Liver (tissue), 3 donors: ENCODE measurements at regions not wholly inside any gene's neighbourhood (a gene's known extent, or its start where the extent isn't known, plus 50 kb on each side); places are given as distances from the start of the nearest gene placed in this dataset.

Experiments
- CTCF ChIP-seq: fragments of 150-350 bp; IDR thresholded peaks from 2 replicates; pipeline ENCODE4 v1.5.1; 2017; ENCODE audit warnings: improper control_type of control experiment, low read depth, low read length; ENCODE audit not compliant: missing input control
- GABPA ChIP-seq, 2 donors: IDR thresholded peaks in 1 of 2; conservative IDR thresholded peaks in 1 of 2; 2 replicates each; pipeline ENCODE4 v1.6.1; 2016; ENCODE audit warnings: antibody characterized with exemption in 2 of 2, mild to moderate bottlenecking in 1 of 2, moderate library complexity in 1 of 2
- donor health status: healthy.
- donor health status: healthy.

DNA sequence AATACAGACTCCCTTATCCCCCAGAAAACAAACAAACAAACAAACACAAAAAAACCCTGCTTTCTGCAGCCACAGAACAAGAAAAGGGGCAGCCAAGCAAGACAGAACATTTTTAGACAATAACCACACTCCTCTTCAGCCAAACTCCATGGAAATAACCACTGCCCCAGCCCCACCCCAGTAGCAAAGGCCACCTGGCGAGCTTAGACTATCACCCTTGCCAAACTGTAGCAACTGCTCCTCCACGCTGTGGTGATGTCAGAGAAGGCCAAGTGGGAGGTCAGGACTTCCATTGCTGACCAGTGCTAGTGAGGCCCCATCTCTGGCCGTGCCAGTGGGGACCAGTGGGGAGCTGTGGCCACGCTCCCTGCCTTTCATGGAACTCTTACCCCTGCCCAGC, 60.3 kb upstream of the CHRNA7 start:
- TF ChIP-seq CTCF = no peak
- TF ChIP-seq GABPA (IDR thresholded peaks at IDR 0.05 in 1 of 2, conservative IDR thresholded peaks at IDR 0.05 in 1 of 2) = no peak
